Suprapubic skin (tissue), 4 donors: ENCODE measurements at regions not wholly inside any gene's neighbourhood (a gene's known extent, or its start where the extent isn't known, plus 50 kb on each side); places are given as distances from the start of the nearest gene placed in this dataset.

Experiments used
- DNase-seq, 2 donors: peaks; one replicate each; pipeline ENCODE4 v3.0.0-alpha.2; 2019; ENCODE audit warnings: low spot score in 2 of 2
- H3K27ac ChIP-seq: fragments of 200-600 bp; sonication (generic); one replicate; pipeline ENCODE4 v1.5.1; 2019
- H3K27me3 ChIP-seq: fragments of 200-600 bp; sonication (generic); one replicate; pipeline ENCODE4 v1.5.1; 2019
- H3K36me3 ChIP-seq: fragments of 200-600 bp; sonication (generic); one replicate; pipeline ENCODE4 v1.5.1; 2019
- H3K4me1 ChIP-seq: fragments of 200-600 bp; sonication (generic); one replicate; pipeline ENCODE4 v1.5.1; 2019
- H3K4me3 ChIP-seq: fragments of 200-600 bp; sonication (generic); one replicate; pipeline ENCODE4 v1.5.1; 2019; ENCODE audit warnings: mild to moderate bottlenecking
- H3K9me3 ChIP-seq: fragments of 200-600 bp; sonication (generic); one replicate; pipeline ENCODE4 v1.5.1; 2019
- EP300 ChIP-seq: sonication (generic); formaldehyde crosslinking; IDR thresholded peaks from one replicate; pipeline ENCODE4 v1.6.1; 2017; ENCODE audit warnings: antibody characterized with exemption
- POLR2A ChIP-seq, 2 donors: fragments of 450-650 bp; IDR thresholded peaks; one replicate each; pipeline ENCODE4 v1.6.1; 2017; ENCODE audit warnings: antibody characterized with exemption in 2 of 2, mild to moderate bottlenecking in 2 of 2, moderate library complexity in 2 of 2
- POLR2AphosphoS5 ChIP-seq, 3 donors: sonication (generic); formaldehyde crosslinking; IDR thresholded peaks; one replicate each; pipeline ENCODE4 v1.6.1; 2017; ENCODE audit warnings: antibody characterized with exemption in 3 of 3
- WGBS: methylation state at CpG from one replicate; pipeline ENCODE4 v1.1.5; 2018; 5-methylcytosine and 5-hydroxymethylcytosine counted together
- TF ChIP-seq, protein P1 (sequence below), 2 donors: fragments of 200-600 bp in 1 of 2; fragments of 450-650 bp in 1 of 2; sonication (generic) in 1 of 2; IDR thresholded peaks; one replicate each; pipeline ENCODE4 v1.5.1; 2016 to 2019; ENCODE audit warnings: antibody characterized with exemption in 2 of 2, mild to moderate bottlenecking in 1 of 2, moderate library complexity in 1 of 2

DNA sequence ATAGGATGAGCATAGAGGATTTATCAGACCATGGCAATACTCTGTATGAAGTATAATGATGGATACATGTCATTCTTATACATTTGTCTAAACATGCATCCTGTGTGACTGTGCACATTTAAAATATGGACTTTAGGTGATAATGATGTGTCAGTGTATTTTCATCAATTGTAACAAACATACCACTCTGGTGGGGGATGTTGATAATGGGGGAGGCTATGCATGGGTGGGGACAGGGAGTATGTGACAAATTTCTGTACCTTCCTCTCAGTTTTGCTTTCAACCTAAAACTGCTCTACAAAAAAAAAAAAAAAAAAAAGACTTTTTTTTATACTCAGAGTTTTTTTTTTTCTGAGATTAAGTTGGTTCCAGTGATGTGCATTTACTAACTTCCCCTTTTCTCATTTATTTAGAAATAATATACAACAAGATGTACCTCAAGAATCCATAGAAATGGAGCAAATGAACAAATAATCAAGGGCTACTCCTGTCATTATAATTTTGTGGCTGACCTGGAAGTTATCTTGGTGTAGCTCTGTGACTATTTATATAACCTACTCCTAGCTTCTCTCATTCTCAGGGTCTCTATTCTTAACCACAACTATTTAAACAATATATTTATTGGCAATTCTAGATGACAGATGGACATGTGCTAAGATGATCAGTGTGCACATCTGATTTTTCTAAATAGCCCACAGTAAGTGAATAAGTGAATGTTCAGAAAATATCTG, 108.9 kb upstream of the ITGA4 start:
- Histone ChIP-seq H3K9me3 (no peaks in the 10 kb centered on the region), H3K4me3 (no peak overlapping the region), H3K36me3 (no peaks in the 10 kb centered on the region), H3K27ac (no peak overlapping the region), H3K4me1 (no peaks in the 10 kb centered on the region), H3K27me3 (no peaks in the 10 kb centered on the region)
- no peak for DNase-seq
- TF ChIP-seq POLR2AphosphoS5 (IDR thresholded peaks at IDR 0.05) (no peak), EP300 (no peak)
- TF ChIP-seq, protein P1, sequence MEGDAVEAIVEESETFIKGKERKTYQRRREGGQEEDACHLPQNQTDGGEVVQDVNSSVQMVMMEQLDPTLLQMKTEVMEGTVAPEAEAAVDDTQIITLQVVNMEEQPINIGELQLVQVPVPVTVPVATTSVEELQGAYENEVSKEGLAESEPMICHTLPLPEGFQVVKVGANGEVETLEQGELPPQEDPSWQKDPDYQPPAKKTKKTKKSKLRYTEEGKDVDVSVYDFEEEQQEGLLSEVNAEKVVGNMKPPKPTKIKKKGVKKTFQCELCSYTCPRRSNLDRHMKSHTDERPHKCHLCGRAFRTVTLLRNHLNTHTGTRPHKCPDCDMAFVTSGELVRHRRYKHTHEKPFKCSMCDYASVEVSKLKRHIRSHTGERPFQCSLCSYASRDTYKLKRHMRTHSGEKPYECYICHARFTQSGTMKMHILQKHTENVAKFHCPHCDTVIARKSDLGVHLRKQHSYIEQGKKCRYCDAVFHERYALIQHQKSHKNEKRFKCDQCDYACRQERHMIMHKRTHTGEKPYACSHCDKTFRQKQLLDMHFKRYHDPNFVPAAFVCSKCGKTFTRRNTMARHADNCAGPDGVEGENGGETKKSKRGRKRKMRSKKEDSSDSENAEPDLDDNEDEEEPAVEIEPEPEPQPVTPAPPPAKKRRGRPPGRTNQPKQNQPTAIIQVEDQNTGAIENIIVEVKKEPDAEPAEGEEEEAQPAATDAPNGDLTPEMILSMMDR (IDR thresholded peaks at IDR 0.05): no peak

DNA sequence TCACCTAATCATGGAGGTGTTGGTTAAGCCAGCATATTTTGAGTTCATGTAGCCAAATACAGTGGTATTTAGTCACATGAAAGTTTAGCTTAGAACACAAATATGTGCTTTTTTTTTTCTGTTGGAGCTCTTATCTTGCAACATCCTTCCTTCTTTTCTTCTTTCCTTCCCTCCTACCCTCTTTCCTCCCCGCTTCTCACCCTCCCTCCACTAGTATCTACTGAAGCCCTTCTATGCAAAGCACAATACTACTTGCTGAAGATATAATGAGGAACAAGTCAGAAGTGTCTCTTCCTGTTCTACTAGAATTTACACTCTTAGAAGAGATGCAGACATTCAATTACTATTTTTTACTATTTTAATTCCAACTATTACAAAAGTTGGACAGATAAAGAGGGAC, 105.0 kb upstream of the ITGA4 start:
- TF ChIP-seq EP300 (no peak), POLR2A (IDR thresholded peaks at IDR 0.05) (no peak), POLR2AphosphoS5 (IDR thresholded peaks at IDR 0.05) (no peak)
- TF ChIP-seq, protein P1 (IDR thresholded peaks at IDR 0.05): no peak
- DNase-seq: no peak
- Histone ChIP-seq H3K27ac (no peak overlapping the region), H3K36me3 (no peaks in the 10 kb centered on the region), H3K4me3 (no peak overlapping the region), H3K9me3 (no peaks in the 10 kb centered on the region), H3K27me3 (no peaks in the 10 kb centered on the region), H3K4me1 (no peaks in the 10 kb centered on the region)
- WGBS: 79% methylated on average over 1 of the region's 1 CpG

GRCh38 chr2:181354626-181355025, 102.6 kb upstream of the ITGA4 start:
- no peak for TF ChIP-seq EP300
- no peak for TF ChIP-seq POLR2AphosphoS5 (IDR thresholded peaks at IDR 0.05)
- no peak for TF ChIP-seq POLR2A (IDR thresholded peaks at IDR 0.05)
- TF ChIP-seq, protein P1 (IDR thresholded peaks at IDR 0.05): no peak
- Histone ChIP-seq H3K4me3 (no peak overlapping the region), H3K27ac (no peak overlapping the region), H3K27me3 (no peaks in the 10 kb centered on the region), H3K9me3 (no peaks in the 10 kb centered on the region), H3K4me1 (no peaks in the 10 kb centered on the region), H3K36me3 (no peaks in the 10 kb centered on the region)
- WGBS: 85% methylated on average over 3 of the region's 3 CpGs
- no peak for DNase-seq

DNA sequence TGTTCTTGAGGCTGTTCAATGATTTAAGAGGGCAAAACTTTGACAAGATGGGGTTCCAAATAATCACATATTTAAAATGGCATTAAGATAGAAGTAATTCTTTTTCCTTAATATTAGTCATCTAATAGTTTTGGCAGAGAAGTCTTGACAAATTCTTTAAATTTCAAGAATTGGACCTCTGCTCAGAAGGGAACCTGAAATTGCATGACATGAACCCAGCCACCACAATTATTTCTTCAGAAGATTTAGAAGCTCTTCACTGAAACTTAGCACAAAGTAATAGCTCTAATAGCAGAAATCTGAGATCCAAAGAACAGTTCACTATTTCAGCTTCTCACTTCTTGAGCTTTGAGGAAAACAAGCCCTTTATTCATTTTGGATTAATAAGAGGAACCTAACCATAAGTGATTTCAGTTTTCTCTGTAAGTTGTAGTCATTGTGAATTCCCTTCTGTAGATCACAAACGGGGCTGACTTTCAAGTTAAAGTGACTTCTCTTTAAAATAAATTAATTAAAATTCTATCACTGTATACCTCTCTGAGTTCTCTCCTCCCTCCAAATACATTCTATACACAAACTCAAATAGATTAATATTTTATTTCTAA, 100.6 kb upstream of the ITGA4 start:
- no peak overlapping the region for H3K27ac ChIP-seq
- no peaks in the 10 kb centered on the region for H3K9me3 ChIP-seq
- no peak for DNase-seq
- H3K4me3 ChIP-seq: no peak overlapping the region
- no peaks in the 10 kb centered on the region for H3K4me1 ChIP-seq
- H3K36me3 ChIP-seq: no peaks in the 10 kb centered on the region
- 71% methylated on average over 1 of the region's 1 CpG for WGBS
- TF ChIP-seq, protein P1 (IDR thresholded peaks at IDR 0.05): no peak
- TF ChIP-seq POLR2A (IDR thresholded peaks at IDR 0.05) (no peak), POLR2AphosphoS5 (IDR thresholded peaks at IDR 0.05) (no peak), EP300 (no peak)
- no peaks in the 10 kb centered on the region for H3K27me3 ChIP-seq

DNA sequence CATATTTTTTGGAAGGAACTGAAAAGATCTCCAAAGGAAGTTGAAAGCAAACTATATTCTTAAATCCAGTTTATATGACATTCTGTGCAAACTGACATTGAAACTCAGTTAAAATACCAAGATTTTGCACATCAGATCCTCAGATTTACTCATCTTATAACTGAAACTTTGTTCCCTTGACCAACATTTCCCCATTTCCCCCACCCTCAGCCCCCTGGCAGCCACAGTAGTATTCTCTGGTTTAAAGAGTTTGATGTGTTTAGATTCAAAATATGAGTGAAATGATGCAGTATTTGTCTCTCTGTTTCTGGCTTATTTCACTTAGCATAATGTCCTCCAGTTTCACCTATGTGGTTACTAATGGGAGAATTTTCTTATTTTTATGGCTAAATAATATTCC, 99.2 kb upstream of the ITGA4 start:
- H3K9me3 ChIP-seq: no peaks in the 10 kb centered on the region
- no peak overlapping the region for H3K4me3 ChIP-seq
- DNase-seq: no peak
- H3K27ac ChIP-seq: no peak overlapping the region
- no peaks in the 10 kb centered on the region for H3K36me3 ChIP-seq
- H3K4me1 ChIP-seq: no peaks in the 10 kb centered on the region
- TF ChIP-seq, protein P1 (IDR thresholded peaks at IDR 0.05): no peak
- no peak for TF ChIP-seq EP300
- no peak for TF ChIP-seq POLR2AphosphoS5 (IDR thresholded peaks at IDR 0.05)
- no peak for TF ChIP-seq POLR2A (IDR thresholded peaks at IDR 0.05)
- H3K27me3 ChIP-seq: no peaks in the 10 kb centered on the region
